Neural crest cell (in vitro differentiated cells): ENCODE measurements at regions not wholly inside any gene's neighbourhood (a gene's known extent, or its start where the extent isn't known, plus 50 kb on each side); places are given as distances from the start of the nearest gene placed in this dataset.

Experiments
- DNase-seq: peaks from one replicate; pipeline ENCODE4 v3.0.0; 2021; ENCODE audit warnings: low read depth, mixed read lengths, low spot score
- H3K27ac Mint-ChIP-seq: one replicate; pipeline ENCODE4 v1.8.0; 2021; ENCODE audit warnings: mild to moderate bottlenecking, mixed read lengths; ENCODE audit not compliant: unreplicated experiment
- H3K27me3 Mint-ChIP-seq: 2 replicates; pipeline ENCODE4 v1.8.0; 2021; ENCODE audit warnings: low read depth, mild to moderate bottlenecking, mixed read lengths
- H3K36me3 Mint-ChIP-seq: 2 replicates; pipeline ENCODE4 v1.8.0; 2021; ENCODE audit warnings: low read depth, mild to moderate bottlenecking, mixed read lengths
- H3K4me1 Mint-ChIP-seq: 2 replicates; pipeline ENCODE4 v1.8.0; 2021; ENCODE audit warnings: mixed read lengths
- H3K4me3 Mint-ChIP-seq: one replicate; pipeline ENCODE4 v1.8.0; 2021; ENCODE audit warnings: mild to moderate bottlenecking, mixed read lengths
- H3K9me3 Mint-ChIP-seq: 2 replicates; pipeline ENCODE4 v1.8.0; 2021; ENCODE audit warnings: mixed read lengths
- CTCF ChIP-seq: fragments of 200-600 bp; sonication (generic); conservative IDR thresholded peaks from 2 replicates; pipeline ENCODE4 v1.5.0; 2021; ENCODE audit warnings: antibody characterized with exemption, mild to moderate bottlenecking

GRCh38 chr5:15391704-15392397 lies 108.1 kb upstream of the FBXL7 start:
- H3K36me3 Mint-ChIP-seq, result peaks cover 3% of the 10 kb centered on the region
- no peak overlapping the region for H3K4me3 Mint-ChIP-seq
- peaks cover 3% of the 10 kb centered on the region for H3K9me3 Mint-ChIP-seq
- no peaks in the 10 kb centered on the region for H3K27me3 Mint-ChIP-seq
- peak overlapping the region; percentile 71 for H3K27ac Mint-ChIP-seq
- no peak for TF ChIP-seq CTCF
- no peak for DNase-seq
- peaks cover 12% of the 10 kb centered on the region for H3K4me1 Mint-ChIP-seq

- peaks cover 3% of the 10 kb centered on the region for H3K9me3 Mint-ChIP-seq
- H3K4me1 Mint-ChIP-seq, result peaks cover 12% of the 10 kb centered on the region
- peaks cover 3% of the 10 kb centered on the region for H3K36me3 Mint-ChIP-seq
- DNase-seq, result no peak
- H3K27ac Mint-ChIP-seq, result no peak overlapping the region
- no peak for TF ChIP-seq CTCF
- H3K27me3 Mint-ChIP-seq, result no peaks in the 10 kb centered on the region
- no peak overlapping the region for H3K4me3 Mint-ChIP-seq
Observed at GRCh38 chr5:15388866-15389265, 111.1 kb upstream of the FBXL7 start.

- Mint-ChIP-seq H3K27ac (no peak overlapping the region), H3K4me3 (no peak overlapping the region), H3K27me3 (no peaks in the 10 kb centered on the region), H3K36me3 (peaks cover 3% of the 10 kb centered on the region), H3K4me1 (peaks cover 12% of the 10 kb centered on the region), H3K9me3 (peaks cover 3% of the 10 kb centered on the region)
- TF ChIP-seq CTCF, result no peak
- DNase-seq, result no peak
Observed at GRCh38 chr5:15387931-15388524, 112.0 kb upstream of the FBXL7 start.

- Mint-ChIP-seq H3K36me3 (peaks cover 3% of the 10 kb centered on the region), H3K4me1 (peaks cover 6% of the 10 kb centered on the region), H3K27me3 (peaks cover 2% of the 10 kb centered on the region), H3K4me3 (no peak overlapping the region), H3K9me3 (peaks cover 3% of the 10 kb centered on the region), H3K27ac (no peak overlapping the region)
- no peak for TF ChIP-seq CTCF
- no peak for DNase-seq
Observed at GRCh38 chr5:15386122-15386521, 113.9 kb upstream of the FBXL7 start.

- Mint-ChIP-seq H3K27me3 (peaks cover 3% of the 10 kb centered on the region), H3K4me3 (no peak overlapping the region), H3K4me1 (peaks cover 6% of the 10 kb centered on the region), H3K27ac (no peak overlapping the region), H3K36me3 (peaks cover 3% of the 10 kb centered on the region), H3K9me3 (peaks cover 3% of the 10 kb centered on the region)
- no peak for DNase-seq
- TF ChIP-seq CTCF, result no peak
Observed at GRCh38 chr5:15385553-15385952, 114.4 kb upstream of the FBXL7 start.
